Thyroid gland (tissue), 4 donors: ENCODE measurements at regions not wholly inside any gene's neighbourhood (a gene's known extent, or its start where the extent isn't known, plus 50 kb on each side); places are given as distances from the start of the nearest gene placed in this dataset.
"Not testable (repeated sequence)": the region's sequence is repeated elsewhere in the genome, so short reads cannot be mapped to it uniquely, and the experiment has no call there.

Experiments used
- DNase-seq, 2 donors: peaks; one replicate each; pipeline ENCODE4 v3.0.0-alpha.2; 2019
- H3K27ac ChIP-seq, 3 donors: fragments of 200-600 bp; sonication (generic); 1 replicate in 2 of 3; 2 replicates in 1 of 3; pipeline ENCODE4 v1.5.1; 2016 to 2019; ENCODE audit warnings: mild to moderate bottlenecking in 1 of 3, moderate library complexity in 1 of 3
- H3K27me3 ChIP-seq: fragments of 200-600 bp; sonication (generic); one replicate; pipeline ENCODE4 v1.5.1; 2019
- H3K36me3 ChIP-seq, 2 donors: fragments of 200-600 bp; sonication (generic); one replicate each; pipeline ENCODE4 v1.5.1; 2016 to 2019
- H3K4me1 ChIP-seq, 2 donors: fragments of 200-600 bp; sonication (generic); one replicate each; pipeline ENCODE4 v1.5.1; 2017 to 2019
- H3K4me3 ChIP-seq, 3 donors: fragments of 200-600 bp; sonication (generic); replicated peaks in 1 of 3; 1 replicate in 2 of 3; 2 replicates in 1 of 3; pipeline ENCODE4 v1.5.1; 2016; ENCODE audit warnings: mild to moderate bottlenecking in 1 of 3
- H3K9me3 ChIP-seq: fragments of 200-600 bp; sonication (generic); one replicate; pipeline ENCODE4 v1.5.1; 2017
- POLR2A ChIP-seq, 2 donors: fragments of 450-650 bp; IDR thresholded peaks; one replicate each; pipeline ENCODE4 v1.6.1; 2017; ENCODE audit warnings: antibody characterized with exemption in 2 of 2, mild to moderate bottlenecking in 2 of 2, moderate library complexity in 1 of 2
- WGBS, 2 donors: methylation state at CpG; one replicate each; pipeline ENCODE4 v1.1.5; 2017; 5-methylcytosine and 5-hydroxymethylcytosine counted together
- intact Hi-C: fragments of 100-400 bp; cut with DNase I; formaldehyde crosslinking; loops from one replicate; pipeline ENCODE4 v1.15.1; 2023
- TF ChIP-seq, protein P1 (sequence below), 6 experiments: fragments of 200-600 bp in 3 of 6; fragments of 450-650 bp in 3 of 6; sonication (generic) in 3 of 6; IDR thresholded peaks; one replicate each; pipeline ENCODE4 v1.5.1; 2016 to 2019; ENCODE audit warnings: antibody characterized with exemption in 6 of 6, mild to moderate bottlenecking in 2 of 6, inconsistent platforms in 1 of 6, moderate library complexity in 1 of 6

DNA sequence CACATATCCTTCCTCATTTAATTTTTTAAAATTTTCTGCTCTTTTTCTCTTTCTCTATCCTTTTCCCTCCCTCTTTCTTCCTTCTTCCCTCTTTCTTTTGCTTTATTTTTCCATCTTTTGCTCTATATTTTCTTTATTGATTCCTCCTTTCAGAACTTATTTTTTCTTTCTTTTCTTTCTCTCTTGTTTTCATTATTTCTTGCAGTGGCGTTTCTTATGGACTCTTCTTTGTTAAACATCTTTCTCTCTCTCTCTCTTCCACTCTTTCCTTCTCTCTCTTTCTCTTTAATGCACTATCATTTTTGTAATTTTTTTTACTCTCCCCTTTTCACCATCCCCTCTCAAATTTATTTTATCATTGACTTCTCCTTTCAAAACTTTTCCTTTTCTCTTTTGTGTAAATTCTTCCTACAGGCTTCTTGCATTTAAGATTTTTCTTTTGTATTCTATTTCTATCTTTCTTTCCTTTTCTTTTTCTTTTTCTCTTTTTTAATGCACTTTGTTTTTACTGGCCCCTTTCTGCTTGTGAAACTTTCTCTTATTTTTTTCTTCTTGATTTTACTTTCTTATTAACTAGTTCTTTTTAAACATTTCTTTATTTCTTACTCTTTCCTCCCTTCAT is 97.0 kb downstream of the RBMX2 start:
- H3K27me3 ChIP-seq = no peaks in the 10 kb centered on the region
- 85 to 86% methylated on average over 1 of the region's 1 CpG for WGBS, 2 donors
- no peaks in the 10 kb centered on the region for H3K9me3 ChIP-seq
- H3K4me3 ChIP-seq = no peak overlapping the region
- H3K36me3 ChIP-seq = no peaks in the 10 kb centered on the region
- H3K27ac ChIP-seq = no peak overlapping the region
- DNase-seq = no peak
- intact Hi-C loops = no loop called here
- H3K4me1 ChIP-seq = no peaks in the 10 kb centered on the region
- no peak for TF ChIP-seq POLR2A (IDR thresholded peaks at IDR 0.05)
- TF ChIP-seq, protein P1, sequence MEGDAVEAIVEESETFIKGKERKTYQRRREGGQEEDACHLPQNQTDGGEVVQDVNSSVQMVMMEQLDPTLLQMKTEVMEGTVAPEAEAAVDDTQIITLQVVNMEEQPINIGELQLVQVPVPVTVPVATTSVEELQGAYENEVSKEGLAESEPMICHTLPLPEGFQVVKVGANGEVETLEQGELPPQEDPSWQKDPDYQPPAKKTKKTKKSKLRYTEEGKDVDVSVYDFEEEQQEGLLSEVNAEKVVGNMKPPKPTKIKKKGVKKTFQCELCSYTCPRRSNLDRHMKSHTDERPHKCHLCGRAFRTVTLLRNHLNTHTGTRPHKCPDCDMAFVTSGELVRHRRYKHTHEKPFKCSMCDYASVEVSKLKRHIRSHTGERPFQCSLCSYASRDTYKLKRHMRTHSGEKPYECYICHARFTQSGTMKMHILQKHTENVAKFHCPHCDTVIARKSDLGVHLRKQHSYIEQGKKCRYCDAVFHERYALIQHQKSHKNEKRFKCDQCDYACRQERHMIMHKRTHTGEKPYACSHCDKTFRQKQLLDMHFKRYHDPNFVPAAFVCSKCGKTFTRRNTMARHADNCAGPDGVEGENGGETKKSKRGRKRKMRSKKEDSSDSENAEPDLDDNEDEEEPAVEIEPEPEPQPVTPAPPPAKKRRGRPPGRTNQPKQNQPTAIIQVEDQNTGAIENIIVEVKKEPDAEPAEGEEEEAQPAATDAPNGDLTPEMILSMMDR (IDR thresholded peaks at IDR 0.05) = no peak

DNA sequence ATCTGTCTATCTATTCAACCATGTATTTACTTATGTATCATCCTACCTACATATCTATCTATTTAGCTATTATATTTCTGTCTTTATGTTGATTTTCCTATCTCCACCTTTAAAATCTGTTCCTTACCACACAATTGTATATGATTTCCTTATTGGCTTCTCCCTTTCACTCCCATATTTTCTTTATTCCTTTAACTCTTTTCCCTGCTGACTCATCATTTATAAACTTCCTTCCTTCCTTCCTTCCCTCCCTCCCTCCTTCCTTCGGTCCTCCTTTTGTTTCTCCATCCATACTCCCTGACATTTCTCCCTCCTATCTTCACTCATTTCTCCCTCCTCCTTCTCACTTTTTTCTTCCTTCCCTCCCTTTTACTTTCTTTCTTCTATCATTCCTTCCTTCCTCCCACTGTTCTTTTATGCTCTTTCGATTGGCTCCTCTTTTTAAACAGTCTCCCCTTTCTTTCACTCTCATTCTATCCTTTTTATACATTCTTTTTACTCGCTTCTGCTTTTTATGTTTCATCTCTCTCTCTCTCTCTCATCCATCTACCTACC is 100.3 kb downstream of the RBMX2 start:
- no peaks in the 10 kb centered on the region for H3K9me3 ChIP-seq
- H3K27ac ChIP-seq = no peak overlapping the region
- no peaks in the 10 kb centered on the region for H3K36me3 ChIP-seq
- TF ChIP-seq, protein P1 (IDR thresholded peaks at IDR 0.05) = no peak
- TF ChIP-seq POLR2A (IDR thresholded peaks at IDR 0.05) = no peak
- intact Hi-C loops = no loop called here
- no peak for DNase-seq
- WGBS, 2 donors = 76 to 79% methylated on average over 3 of the region's 3 CpGs
- H3K27me3 ChIP-seq = no peaks in the 10 kb centered on the region
- H3K4me1 ChIP-seq = no peaks in the 10 kb centered on the region
- no peak overlapping the region for H3K4me3 ChIP-seq

DNA sequence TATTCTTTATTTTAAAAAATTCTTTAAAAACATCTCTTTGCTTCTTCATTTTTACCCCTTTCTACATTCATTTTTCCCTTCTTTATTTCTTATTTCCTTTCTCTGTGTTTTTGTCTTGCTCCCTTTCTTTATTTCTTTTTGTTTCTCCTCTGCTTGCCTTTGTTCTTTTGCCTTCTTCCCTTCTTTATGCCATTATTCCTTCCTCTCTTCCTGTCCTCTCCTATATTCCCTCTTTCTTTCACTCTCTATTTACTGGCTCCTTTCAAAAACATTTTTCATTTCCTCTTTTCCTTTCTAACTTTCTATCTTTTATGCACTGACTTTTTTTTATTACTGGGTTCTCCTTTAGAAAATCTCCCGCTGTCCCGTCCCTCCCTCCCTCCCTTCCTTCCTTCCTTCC is 102.2 kb downstream of the RBMX2 start:
- H3K4me1 ChIP-seq = no peaks in the 10 kb centered on the region
- WGBS, 2 donors = 88 to 96% methylated on average over 2 of the region's 2 CpGs
- no peak overlapping the region for H3K27ac ChIP-seq
- no peak for TF ChIP-seq POLR2A (IDR thresholded peaks at IDR 0.05)
- TF ChIP-seq, protein P1 (IDR thresholded peaks at IDR 0.05) = no peak
- H3K27me3 ChIP-seq = no peaks in the 10 kb centered on the region
- intact Hi-C loops = no loop called here
- no peak overlapping the region for H3K4me3 ChIP-seq
- no peak for DNase-seq
- H3K9me3 ChIP-seq = no peaks in the 10 kb centered on the region
- H3K36me3 ChIP-seq = no peaks in the 10 kb centered on the region

DNA sequence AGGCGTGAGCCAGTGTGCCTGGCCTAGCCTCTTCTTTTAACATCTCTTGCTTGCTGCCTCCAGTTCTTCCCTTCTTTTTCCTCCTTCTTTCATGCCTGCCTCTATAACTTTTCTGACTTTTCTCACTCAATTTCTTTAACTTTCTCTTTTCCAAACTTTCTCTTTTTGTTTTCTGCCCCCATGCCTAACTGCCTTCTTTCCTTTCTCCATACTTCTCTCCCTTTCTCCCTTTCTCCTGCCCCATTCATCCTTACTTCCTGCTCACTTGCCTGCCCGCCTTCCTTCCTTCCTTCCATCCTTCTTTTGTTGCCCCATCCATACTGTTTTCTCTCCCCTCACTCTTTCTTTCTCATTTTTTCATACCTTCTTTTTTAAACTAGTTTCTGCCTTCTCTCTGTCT is 105.2 kb downstream of the RBMX2 start:
- no peaks in the 10 kb centered on the region for H3K27me3 ChIP-seq
- H3K4me3 ChIP-seq = no peak overlapping the region
- H3K9me3 ChIP-seq = no peaks in the 10 kb centered on the region
- 80 to 91% methylated on average over 2 of the region's 2 CpGs for WGBS, 2 donors
- H3K27ac ChIP-seq = no peak overlapping the region
- TF ChIP-seq, protein P1 (IDR thresholded peaks at IDR 0.05) = no peak
- TF ChIP-seq POLR2A (IDR thresholded peaks at IDR 0.05) = no peak
- intact Hi-C loops = no loop called here
- no peak for DNase-seq
- no peaks in the 10 kb centered on the region for H3K36me3 ChIP-seq
- no peaks in the 10 kb centered on the region for H3K4me1 ChIP-seq

DNA sequence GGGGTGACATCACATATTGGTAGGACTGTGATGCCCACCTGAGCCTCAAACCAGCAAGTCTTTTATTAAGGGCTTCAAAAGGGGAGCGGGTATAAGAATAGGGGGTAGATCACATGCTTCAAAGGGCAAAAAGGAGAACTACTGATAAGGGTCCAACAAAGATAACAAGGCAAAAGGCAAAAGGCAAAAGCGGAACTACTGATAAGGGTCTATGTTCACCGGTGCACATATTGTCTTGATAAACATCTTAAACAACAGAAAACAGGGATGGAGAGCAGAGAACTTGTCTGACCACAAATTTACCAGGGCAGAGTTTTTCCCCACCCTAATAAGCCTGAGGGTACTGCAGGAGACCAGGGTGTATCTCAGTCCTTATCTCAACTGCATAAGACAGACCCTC is 110.7 kb downstream of the RBMX2 start:
- not testable (repeated sequence) for H3K9me3 ChIP-seq
- WGBS, 2 donors = 86 to 91% methylated on average over 3 of the region's 3 CpGs

More for the DNA sequence above, 110.7 kb downstream of the RBMX2 start:
- DNase-seq, H3K36me3 ChIP-seq, H3K4me3 ChIP-seq, H3K27me3 ChIP-seq, H3K4me1 ChIP-seq, intact Hi-C loops, H3K27ac ChIP-seq: not testable (repeated sequence)
